DND-41 (cell line): ENCODE measurements at regions not wholly inside any gene's neighbourhood (a gene's known extent, or its start where the extent isn't known, plus 50 kb on each side); places are given as distances from the start of the nearest gene placed in this dataset.

Experiments used
- ATAC-seq: fragments of 200-7000 bp; cut with Tn5 transposase; 3 replicates; pipeline ENCODE4 v1.9.1; 2021; ENCODE audit warnings: low read depth; ENCODE audit not compliant: insufficient read depth
- DNase-seq: peaks from one replicate; pipeline ENCODE4 v3.0.0-alpha.2; 2020
- H2AFZ ChIP-seq: 2 replicates; pipeline ENCODE4 v1.6.0; 2012; ENCODE audit warnings: low read depth, low read length
- H3K27ac ChIP-seq: 2 replicates; pipeline ENCODE4 v1.5.1; 2012; ENCODE audit warnings: low read length, inconsistent platforms
- H3K27me3 ChIP-seq: fragments of 200-600 bp; sonication (generic); 2 replicates; pipeline ENCODE4 v1.6.0; 2012; ENCODE audit warnings: low read length, mild to moderate bottlenecking, inconsistent platforms; ENCODE audit not compliant: insufficient read depth, poor library complexity
- H3K36me3 ChIP-seq: 2 replicates; pipeline ENCODE4 v1.5.1; 2012; ENCODE audit warnings: low read length, inconsistent platforms; ENCODE audit not compliant: insufficient read depth
- H3K4me1 ChIP-seq: 2 replicates; pipeline ENCODE4 v1.5.1; 2012; ENCODE audit warnings: mild to moderate bottlenecking, low read length; ENCODE audit not compliant: insufficient read depth
- H3K4me2 ChIP-seq: 2 replicates; pipeline ENCODE4 v1.6.0; 2012; ENCODE audit warnings: mild to moderate bottlenecking, moderate library complexity, low read length, inconsistent platforms; ENCODE audit not compliant: insufficient read depth
- H3K4me3 ChIP-seq, 2 experiments: fragments of 200-600 bp in 1 of 2; shearing (Covaris generic) in 1 of 2; 2 replicates each; pipeline ENCODE4 v1.5.1; 2012 to 2016; ENCODE audit warnings: inconsistent platforms in 2 of 2, low read length in 2 of 2, mild to moderate bottlenecking in 2 of 2, low read depth in 1 of 2, moderate library complexity in 1 of 2
- H3K79me2 ChIP-seq: 2 replicates; pipeline ENCODE4 v1.6.0; 2012; ENCODE audit warnings: low read length, inconsistent platforms; ENCODE audit not compliant: insufficient read depth
- H3K9ac ChIP-seq: 2 replicates; pipeline ENCODE4 v1.6.0; 2012; ENCODE audit warnings: low read depth, mild to moderate bottlenecking, inconsistent platforms, low read length, moderate library complexity
- H3K9me3 ChIP-seq: 2 replicates; pipeline ENCODE4 v1.5.1; 2012; ENCODE audit warnings: low read length, moderate library complexity, mild to moderate bottlenecking, inconsistent platforms; ENCODE audit not compliant: insufficient read depth, severe bottlenecking
- H4K20me1 ChIP-seq: 2 replicates; pipeline ENCODE4 v1.6.0; 2012; ENCODE audit warnings: low read length; ENCODE audit not compliant: insufficient read depth
- CTCF ChIP-seq: IDR thresholded peaks from 2 replicates; pipeline ENCODE4 v1.5.1; 2012; ENCODE audit warnings: borderline replicate concordance, low read length, moderate library complexity, mild to moderate bottlenecking; ENCODE audit not compliant: poor library complexity, severe bottlenecking; ENCODE audit errors: extremely low read depth
- EZH2 ChIP-seq: IDR thresholded peaks from 3 replicates; pipeline ENCODE4 v1.6.1; 2012; ENCODE audit warnings: borderline replicate concordance, low read depth, mild to moderate bottlenecking, moderate library complexity, low read length, inconsistent platforms; ENCODE audit not compliant: severe bottlenecking

DNA sequence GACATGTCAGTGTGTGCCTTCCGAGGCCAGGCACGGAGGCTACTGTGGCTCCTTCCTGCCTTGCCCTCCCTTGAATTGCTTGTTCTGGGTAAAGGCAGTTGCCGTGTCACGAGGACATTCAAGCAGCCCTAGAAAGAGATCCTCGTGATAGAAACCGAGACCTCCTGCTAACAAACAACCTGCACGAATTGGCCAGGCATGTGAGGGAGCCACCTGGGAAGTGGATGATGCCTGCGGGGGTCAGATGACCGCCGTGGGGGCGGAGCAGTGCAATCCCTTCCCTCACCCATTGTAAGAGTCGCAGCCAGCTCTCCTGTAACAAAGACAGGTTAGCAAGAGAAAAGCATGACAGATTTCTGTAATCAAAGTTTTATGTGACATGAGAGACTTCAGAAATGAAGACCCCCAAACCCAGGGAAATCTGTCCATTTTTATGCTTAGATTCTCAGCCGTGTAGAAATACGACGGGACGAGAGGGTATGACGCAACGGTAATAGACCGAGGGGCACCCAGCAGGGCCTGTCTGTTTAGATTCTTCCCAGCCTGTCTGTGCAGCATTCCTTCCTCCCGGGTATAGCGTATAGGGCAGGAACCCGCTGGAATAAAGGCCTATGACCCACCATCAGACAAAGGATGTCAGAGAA, 241.7 kb downstream of the GATA3 start:
- Histone ChIP-seq H2AFZ (no peak overlapping the region), H3K27me3 (no peaks in the 10 kb centered on the region), H4K20me1 (no peaks in the 10 kb centered on the region), H3K4me2 (no peak overlapping the region), H3K4me1 (peaks cover 6% of the 10 kb centered on the region), H3K4me3 (no peak overlapping the region), H3K9me3 (no peaks in the 10 kb centered on the region), H3K27ac (no peak overlapping the region), H3K36me3 (no peaks in the 10 kb centered on the region), H3K9ac (no peak overlapping the region), H3K79me2 (no peaks in the 10 kb centered on the region)
- no peak for TF ChIP-seq CTCF
- no peak for ATAC-seq
- no peak for DNase-seq

DNA sequence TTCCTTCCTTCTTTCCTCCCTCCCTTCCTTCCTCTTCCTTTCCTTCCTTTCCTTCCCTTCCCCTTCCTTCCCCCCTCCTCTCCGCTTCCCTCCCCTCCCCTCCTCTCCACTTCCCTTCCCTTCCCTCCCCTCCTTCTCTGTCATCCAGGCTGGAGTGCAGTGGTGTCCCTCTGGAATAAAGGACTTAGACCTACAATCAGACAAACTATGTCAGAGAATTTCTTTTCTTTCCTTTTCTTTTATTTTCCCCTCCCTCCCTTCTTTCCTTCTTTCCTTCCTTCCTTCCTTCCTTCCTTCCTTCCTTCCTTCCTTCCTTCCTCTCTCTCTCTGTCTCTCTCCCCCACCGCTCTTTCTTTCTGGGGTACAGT, 242.2 kb downstream of the GATA3 start:
- H3K4me1 ChIP-seq, result peaks cover 11% of the 10 kb centered on the region
- no peak for TF ChIP-seq CTCF
- no peak for TF ChIP-seq EZH2
- no peaks in the 10 kb centered on the region for H3K79me2 ChIP-seq
- DNase-seq, result no peak
- H3K36me3 ChIP-seq, result no peaks in the 10 kb centered on the region
- H3K9me3 ChIP-seq, result no peaks in the 10 kb centered on the region
- H4K20me1 ChIP-seq, result no peaks in the 10 kb centered on the region
- H3K4me3 ChIP-seq, result no peak overlapping the region
- no peak overlapping the region for H3K27ac ChIP-seq
- no peak overlapping the region for H3K4me2 ChIP-seq
- no peak overlapping the region for H2AFZ ChIP-seq
- no peak for ATAC-seq
- H3K27me3 ChIP-seq, result no peaks in the 10 kb centered on the region
- H3K9ac ChIP-seq, result no peak overlapping the region

DNA sequence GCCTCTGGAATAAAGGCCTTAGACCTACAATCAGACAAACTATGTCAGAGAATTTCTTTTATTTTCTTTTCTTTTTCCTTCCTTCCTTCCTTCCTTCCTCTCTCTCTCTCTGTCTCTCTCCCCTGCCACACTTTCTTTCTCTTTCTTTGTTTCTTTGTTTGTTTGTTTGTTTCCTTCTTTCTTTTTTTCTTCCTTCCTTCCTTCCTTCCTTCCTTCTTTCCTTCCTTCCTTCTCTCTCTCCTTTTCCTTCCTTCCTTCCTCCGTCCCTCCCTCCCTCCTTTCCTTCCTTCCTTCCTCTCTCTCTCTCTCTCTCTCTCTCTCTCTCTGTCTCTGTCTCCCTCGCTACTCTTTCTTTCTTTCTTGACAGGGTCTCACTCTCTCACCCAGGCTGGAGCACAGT, 242.6 kb downstream of the GATA3 start:
- no peak for ATAC-seq
- H2AFZ ChIP-seq, result no peak overlapping the region

More for the DNA sequence above, 242.6 kb downstream of the GATA3 start:
- Histone ChIP-seq H3K27me3 (no peaks in the 10 kb centered on the region), H3K79me2 (no peaks in the 10 kb centered on the region), H4K20me1 (no peaks in the 10 kb centered on the region), H3K27ac (no peak overlapping the region), H3K4me1 (peaks cover 15% of the 10 kb centered on the region), H3K4me3 (no peak overlapping the region), H3K36me3 (no peaks in the 10 kb centered on the region), H3K9me3 (no peaks in the 10 kb centered on the region), H3K9ac (no peak overlapping the region), H3K4me2 (no peak overlapping the region)
- DNase-seq, result no peak
- TF ChIP-seq EZH2, result no peak
- no peak for TF ChIP-seq CTCF
